OCI-LY7 (cell line): ENCODE measurements at regions not wholly inside any gene's neighbourhood (a gene's known extent, or its start where the extent isn't known, plus 50 kb on each side); places are given as distances from the start of the nearest gene placed in this dataset.

Experiments
- BruUV-seq: library from RNA; stranded (reverse); fragments of 400-500 nt; replicated peaks from 2 replicates; lab custom pipeline; 2021; lab: Mats Ljungman, UMichigan
- CTCF ChIA-PET: fragments of 300-600 bp; sonication (Branson Sonifier 250); formaldehyde crosslinking; loops from one replicate; lab custom pipeline; 2022; ENCODE audit warnings: antibody characterized with exemption; ENCODE audit not compliant: unreplicated experiment; lab: Charles Lee
- POLR2A ChIA-PET: fragments of 300-600 bp; sonication (Branson Sonifier 250); formaldehyde crosslinking; loops from one replicate; lab custom pipeline; 2022; ENCODE audit warnings: antibody characterized with exemption; lab: Charles Lee
- DNase-seq: peaks from one replicate; pipeline ENCODE4 v3.0.0-alpha.2; 2015; ENCODE audit warnings: low spot score
- H2AFZ ChIP-seq: fragments of 200-600 bp; sonication (generic), shearing (Covaris generic); 2 replicates; pipeline ENCODE4 v1.6.1; 2014; ENCODE audit warnings: mild to moderate bottlenecking, antibody characterized with exemption, low read length, moderate library complexity
- H3K27ac ChIP-seq: fragments of 200-600 bp; sonication (generic); 2 replicates; pipeline ENCODE4 v1.5.1; 2014; ENCODE audit warnings: mixed run types, low read depth, mild to moderate bottlenecking, moderate library complexity, low read length, inconsistent platforms; ENCODE audit not compliant: poor library complexity, severe bottlenecking
- H3K36me3 ChIP-seq: fragments of 200-600 bp; sonication (generic); 2 replicates; pipeline ENCODE4 v1.6.1; 2014; ENCODE audit warnings: mild to moderate bottlenecking, antibody characterized with exemption, low read length, moderate library complexity, mixed read lengths; ENCODE audit not compliant: insufficient read depth
- H3K4me1 ChIP-seq: fragments of 200-600 bp; sonication (generic); 2 replicates; pipeline ENCODE4 v1.5.1; 2014; ENCODE audit warnings: mild to moderate bottlenecking, low read length; ENCODE audit not compliant: insufficient read depth, poor library complexity, severe bottlenecking
- H3K4me2 ChIP-seq: fragments of 200-600 bp; sonication (generic); 2 replicates; pipeline ENCODE4 v1.6.1; 2014; ENCODE audit warnings: mild to moderate bottlenecking, low read length
- H3K4me3 ChIP-seq: fragments of 200-600 bp; sonication (generic); 2 replicates; pipeline ENCODE4 v1.5.1; 2014; ENCODE audit warnings: mild to moderate bottlenecking, low read depth, low read length; ENCODE audit not compliant: poor library complexity, severe bottlenecking
- H3K79me2 ChIP-seq: fragments of 200-600 bp; sonication (generic); 2 replicates; pipeline ENCODE4 v1.6.1; 2016; ENCODE audit warnings: low read depth, mild to moderate bottlenecking, low read length, moderate library complexity, mixed read lengths; ENCODE audit not compliant: insufficient read depth
- H3K9me2 ChIP-seq: fragments of 200-600 bp; sonication (generic); 2 replicates; pipeline ENCODE4 v1.6.1; 2016; ENCODE audit warnings: mild to moderate bottlenecking, low read length, mixed read lengths; ENCODE audit not compliant: insufficient read depth
- H3K9me3 ChIP-seq: fragments of 200-600 bp; sonication (generic); 2 replicates; pipeline ENCODE4 v1.6.1; 2014; ENCODE audit warnings: mild to moderate bottlenecking, mixed run types, low read length, mixed read lengths
- H4K20me1 ChIP-seq: fragments of 200-600 bp; sonication (generic); 2 replicates; pipeline ENCODE4 v1.6.1; 2014; ENCODE audit warnings: mild to moderate bottlenecking, antibody characterized with exemption, low read length, moderate library complexity, mixed read lengths; ENCODE audit not compliant: insufficient read depth
- EZH2phosphoT487 ChIP-seq: fragments of 200-600 bp; sonication (generic); IDR thresholded peaks from 2 replicates; pipeline ENCODE4 v1.6.1; 2018; ENCODE audit warnings: low read depth, borderline replicate concordance, mild to moderate bottlenecking, mixed run types, antibody characterized with exemption, low read length, moderate library complexity, mixed read lengths
- intact Hi-C: fragments of 100-400 bp; cut with micrococcal nuclease; formaldehyde crosslinking; loops from one replicate; pipeline ENCODE4 v1.10.0; 2022; ENCODE audit not compliant: unreplicated experiment
- TF ChIP-seq, protein P1 (sequence below): fragments of 200-600 bp; sonication (generic); conservative IDR thresholded peaks from 2 replicates; pipeline ENCODE4 v1.5.1; 2014; ENCODE audit warnings: mild to moderate bottlenecking, antibody characterized with exemption, low read length, moderate library complexity, mixed read lengths

- no peak overlapping the region for H2AFZ ChIP-seq
Observed at GRCh38 chr2:45220227-45220626, 211.0 kb upstream of the SIX2 start.

GRCh38 chr2:45218931-45219339, 209.7 kb upstream of the SIX2 start:
- Histone ChIP-seq H3K79me2 (no peaks in the 10 kb centered on the region), H4K20me1 (no peaks in the 10 kb centered on the region), H3K4me1 (peaks cover 36% of the 10 kb centered on the region), H3K36me3 (no peaks in the 10 kb centered on the region), H2AFZ (no peak overlapping the region), H3K9me2 (no peaks in the 10 kb centered on the region), H3K27ac (no peak overlapping the region), H3K4me2 (no peak overlapping the region), H3K4me3 (no peak overlapping the region), H3K9me3 (no peaks in the 10 kb centered on the region; the same call in 1 of the 2 replicates)
- intact Hi-C loops, result no loop called here
- no peak for DNase-seq
- no peak for TF ChIP-seq EZH2phosphoT487
- TF ChIP-seq, protein P1, sequence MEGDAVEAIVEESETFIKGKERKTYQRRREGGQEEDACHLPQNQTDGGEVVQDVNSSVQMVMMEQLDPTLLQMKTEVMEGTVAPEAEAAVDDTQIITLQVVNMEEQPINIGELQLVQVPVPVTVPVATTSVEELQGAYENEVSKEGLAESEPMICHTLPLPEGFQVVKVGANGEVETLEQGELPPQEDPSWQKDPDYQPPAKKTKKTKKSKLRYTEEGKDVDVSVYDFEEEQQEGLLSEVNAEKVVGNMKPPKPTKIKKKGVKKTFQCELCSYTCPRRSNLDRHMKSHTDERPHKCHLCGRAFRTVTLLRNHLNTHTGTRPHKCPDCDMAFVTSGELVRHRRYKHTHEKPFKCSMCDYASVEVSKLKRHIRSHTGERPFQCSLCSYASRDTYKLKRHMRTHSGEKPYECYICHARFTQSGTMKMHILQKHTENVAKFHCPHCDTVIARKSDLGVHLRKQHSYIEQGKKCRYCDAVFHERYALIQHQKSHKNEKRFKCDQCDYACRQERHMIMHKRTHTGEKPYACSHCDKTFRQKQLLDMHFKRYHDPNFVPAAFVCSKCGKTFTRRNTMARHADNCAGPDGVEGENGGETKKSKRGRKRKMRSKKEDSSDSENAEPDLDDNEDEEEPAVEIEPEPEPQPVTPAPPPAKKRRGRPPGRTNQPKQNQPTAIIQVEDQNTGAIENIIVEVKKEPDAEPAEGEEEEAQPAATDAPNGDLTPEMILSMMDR, result no peak
- ChIA-PET POLR2A (no interaction called here), CTCF (no interaction called here)
- BruUV-seq, result no TSS peak

More at GRCh38 chr2:45220227-45220626, 211.0 kb upstream of the SIX2 start:
- H3K4me2 ChIP-seq, result no peak overlapping the region
- no TSS peak for BruUV-seq
- no peak for DNase-seq
- H3K9me3 ChIP-seq, result no peaks in the 10 kb centered on the region; the same call in 1 of the 2 replicates
- no peak overlapping the region for H3K27ac ChIP-seq
- H3K36me3 ChIP-seq, result no peaks in the 10 kb centered on the region
- ChIA-PET CTCF (interaction anchor here (0.8 kb wide), 1 partner anchor 12 kb away, joined by 3 read pairs; no protein-coding TSS in a partner anchor), POLR2A (no interaction called here)
- no peaks in the 10 kb centered on the region for H3K9me2 ChIP-seq
- H4K20me1 ChIP-seq, result no peaks in the 10 kb centered on the region
- no peak for TF ChIP-seq EZH2phosphoT487
- TF ChIP-seq, protein P1, result no peak
- H3K79me2 ChIP-seq, result no peaks in the 10 kb centered on the region
- H3K4me3 ChIP-seq, result no peak overlapping the region
- intact Hi-C loops, result loop anchor here (5.0 to 10.0 kb wide), 2 partner anchors 133 to 235 kb away; no protein-coding TSS in a partner anchor
- H3K4me1 ChIP-seq, result peaks cover 49% of the 10 kb centered on the region

- peaks cover 30% of the 10 kb centered on the region for H3K4me1 ChIP-seq
- H3K79me2 ChIP-seq, result no peaks in the 10 kb centered on the region
- CTCF ChIA-PET, result no interaction called here
- intact Hi-C loops, result no loop called here
- H3K4me2 ChIP-seq, result no peak overlapping the region
- no TSS peak for BruUV-seq
- DNase-seq, result no peak
- no peak overlapping the region for H3K4me3 ChIP-seq
- POLR2A ChIA-PET, result no interaction called here
- H3K9me2 ChIP-seq, result no peaks in the 10 kb centered on the region
- no peaks in the 10 kb centered on the region for H3K36me3 ChIP-seq
- TF ChIP-seq, protein P1, result no peak
- TF ChIP-seq EZH2phosphoT487, result no peak
- H4K20me1 ChIP-seq, result no peaks in the 10 kb centered on the region
- H3K9me3 ChIP-seq, result no peaks in the 10 kb centered on the region; the same call in 1 of the 2 replicates
- H3K27ac ChIP-seq, result no peak overlapping the region
- no peak overlapping the region for H2AFZ ChIP-seq
Observed at GRCh38 chr2:45218297-45218696, 209.0 kb upstream of the SIX2 start.
